SU-DHL-6 (cell line): ENCODE measurements at regions not wholly inside any gene's neighbourhood (a gene's known extent, or its start where the extent isn't known, plus 50 kb on each side); places are given as distances from the start of the nearest gene placed in this dataset.

Experiments
- H2AFZ ChIP-seq: fragments of 200-600 bp; sonication (generic); 2 replicates; pipeline ENCODE4 v1.6.1; 2014; ENCODE audit warnings: low read depth, mild to moderate bottlenecking, moderate library complexity, mixed read lengths, antibody characterized with exemption, low read length; ENCODE audit not compliant: severe bottlenecking
- H3F3A ChIP-seq: fragments of 200-600 bp; shearing (Covaris generic); 2 replicates; pipeline ENCODE4 v1.6.0; 2016; ENCODE audit warnings: antibody characterized with exemption, mild to moderate bottlenecking; ENCODE audit not compliant: insufficient read depth
- H3K27ac ChIP-seq: fragments of 200-600 bp; sonication (generic); 2 replicates; pipeline ENCODE4 v1.5.1; 2016; ENCODE audit warnings: low read depth, mild to moderate bottlenecking, low read length, moderate library complexity, mixed read lengths
- H3K27me3 ChIP-seq: fragments of 200-600 bp; sonication (generic), shearing (Covaris generic); 2 replicates; pipeline ENCODE4 v1.6.0; 2014; ENCODE audit warnings: mild to moderate bottlenecking, low read length
- H3K36me3 ChIP-seq: fragments of 200-600 bp; sonication (generic); 2 replicates; pipeline ENCODE4 v1.6.1; 2014; ENCODE audit warnings: mild to moderate bottlenecking, low read length, mixed read lengths
- H3K4me2 ChIP-seq: fragments of 300-600, 200-600 bp; shearing (Covaris generic), sonication (generic); 2 replicates; pipeline ENCODE4 v1.6.0; 2014; ENCODE audit warnings: low read length, low read depth, mild to moderate bottlenecking; ENCODE audit not compliant: poor library complexity, severe bottlenecking
- H3K4me3 ChIP-seq: fragments of 200-600 bp; sonication (generic); 2 replicates; pipeline ENCODE4 v1.5.1; 2014; ENCODE audit warnings: antibody characterized with exemption, low read length, mild to moderate bottlenecking, mixed read lengths; ENCODE audit not compliant: insufficient read depth, poor library complexity, severe bottlenecking
- H3K79me2 ChIP-seq: fragments of 200-600 bp; sonication (generic); 2 replicates; pipeline ENCODE4 v1.6.1; 2014; ENCODE audit warnings: mild to moderate bottlenecking, low read length, moderate library complexity; ENCODE audit not compliant: insufficient read depth
- H3K9ac ChIP-seq: fragments of 200-600 bp; sonication (generic); 2 replicates; pipeline ENCODE4 v1.7.0; 2014; ENCODE audit warnings: mild to moderate bottlenecking, low read length
- H3K9me2 ChIP-seq: fragments of 200-600 bp; sonication (generic); replicated peaks from 2 replicates; pipeline ENCODE4 v1.6.1; 2014; ENCODE audit warnings: low read length; ENCODE audit not compliant: insufficient read depth
- H3K9me3 ChIP-seq: fragments of 200-600 bp; sonication (generic); 2 replicates; pipeline ENCODE4 v1.6.1; 2014; ENCODE audit warnings: low read length, mixed read lengths; ENCODE audit not compliant: insufficient read depth
- H4K20me1 ChIP-seq: fragments of 200-600 bp; sonication (generic); 2 replicates; pipeline ENCODE4 v1.6.1; 2014; ENCODE audit warnings: low read depth, mild to moderate bottlenecking, antibody characterized with exemption, low read length, moderate library complexity, mixed read lengths
- EZH2phosphoT487 ChIP-seq: fragments of 200-600 bp; sonication (generic), shearing (Covaris generic); conservative IDR thresholded peaks from 2 replicates; pipeline ENCODE4 v1.6.1; 2018; ENCODE audit warnings: mild to moderate bottlenecking, antibody characterized with exemption, low read length, moderate library complexity, mixed read lengths
- TF ChIP-seq, protein P1 (sequence below): fragments of 200-600 bp; sonication (generic); IDR thresholded peaks from one replicate; pipeline ENCODE4 v1.5.1; 2017; ENCODE audit warnings: antibody characterized with exemption, mild to moderate bottlenecking, low read length, moderate library complexity; ENCODE audit not compliant: insufficient read depth, poor library complexity, severe bottlenecking

DNA sequence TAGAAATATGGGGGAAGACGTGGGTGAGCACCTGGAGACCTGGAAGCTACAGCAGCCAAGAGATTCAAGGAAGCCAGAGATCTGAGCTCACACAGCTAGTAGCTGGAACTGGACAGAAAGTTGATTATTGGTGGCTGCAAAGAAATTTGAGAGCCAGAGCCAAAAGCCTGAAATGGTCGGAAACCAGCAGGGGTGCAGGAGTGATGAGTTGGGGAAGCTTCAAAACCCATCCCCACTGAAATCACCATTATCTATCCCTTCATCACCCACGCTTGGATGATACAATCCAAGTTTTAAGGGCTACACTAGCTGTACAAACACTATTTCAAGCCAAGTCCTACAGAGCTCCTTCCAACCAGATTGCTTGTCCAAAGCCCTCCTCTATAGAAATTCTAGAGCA is 296.1 kb upstream of the NEBL start:
- H3K4me2 ChIP-seq, result no peak overlapping the region
- H3K27me3 ChIP-seq, result no peaks in the 10 kb centered on the region
- no peak for TF ChIP-seq EZH2phosphoT487
- TF ChIP-seq, protein P1, sequence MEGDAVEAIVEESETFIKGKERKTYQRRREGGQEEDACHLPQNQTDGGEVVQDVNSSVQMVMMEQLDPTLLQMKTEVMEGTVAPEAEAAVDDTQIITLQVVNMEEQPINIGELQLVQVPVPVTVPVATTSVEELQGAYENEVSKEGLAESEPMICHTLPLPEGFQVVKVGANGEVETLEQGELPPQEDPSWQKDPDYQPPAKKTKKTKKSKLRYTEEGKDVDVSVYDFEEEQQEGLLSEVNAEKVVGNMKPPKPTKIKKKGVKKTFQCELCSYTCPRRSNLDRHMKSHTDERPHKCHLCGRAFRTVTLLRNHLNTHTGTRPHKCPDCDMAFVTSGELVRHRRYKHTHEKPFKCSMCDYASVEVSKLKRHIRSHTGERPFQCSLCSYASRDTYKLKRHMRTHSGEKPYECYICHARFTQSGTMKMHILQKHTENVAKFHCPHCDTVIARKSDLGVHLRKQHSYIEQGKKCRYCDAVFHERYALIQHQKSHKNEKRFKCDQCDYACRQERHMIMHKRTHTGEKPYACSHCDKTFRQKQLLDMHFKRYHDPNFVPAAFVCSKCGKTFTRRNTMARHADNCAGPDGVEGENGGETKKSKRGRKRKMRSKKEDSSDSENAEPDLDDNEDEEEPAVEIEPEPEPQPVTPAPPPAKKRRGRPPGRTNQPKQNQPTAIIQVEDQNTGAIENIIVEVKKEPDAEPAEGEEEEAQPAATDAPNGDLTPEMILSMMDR, result no peak
- no peak overlapping the region for H2AFZ ChIP-seq
- no peaks in the 10 kb centered on the region for H3F3A ChIP-seq
- no peak overlapping the region for H3K4me3 ChIP-seq
- H3K79me2 ChIP-seq, result no peaks in the 10 kb centered on the region
- no peak overlapping the region for H3K9ac ChIP-seq
- H3K9me2 ChIP-seq, result no peaks in the 10 kb centered on the region
- H3K27ac ChIP-seq, result no peak overlapping the region
- no peaks in the 10 kb centered on the region for H4K20me1 ChIP-seq
- H3K36me3 ChIP-seq, result no peaks in the 10 kb centered on the region
- H3K9me3 ChIP-seq, result no peaks in the 10 kb centered on the region

DNA sequence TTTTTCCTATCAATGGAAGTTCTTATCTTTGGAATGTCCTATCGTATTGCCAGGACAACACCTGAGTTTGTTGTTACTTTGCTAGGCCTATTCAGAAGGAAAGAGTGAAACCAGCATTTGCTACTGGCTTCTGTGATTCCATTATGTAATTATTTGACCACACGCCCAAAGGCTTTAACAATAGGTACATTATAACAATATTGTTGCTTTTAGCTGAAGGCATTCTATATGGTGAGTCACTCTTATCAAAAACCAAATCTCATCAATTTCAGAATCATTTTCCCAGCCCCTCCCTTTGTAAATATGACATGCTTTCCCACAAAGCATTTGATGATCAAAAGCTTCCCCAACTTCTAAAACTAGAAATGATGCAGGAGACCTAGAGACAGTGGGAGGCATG is 294.4 kb upstream of the NEBL start:
- no peaks in the 10 kb centered on the region for H3F3A ChIP-seq
- H3K36me3 ChIP-seq, result no peaks in the 10 kb centered on the region
- H3K9ac ChIP-seq, result no peak overlapping the region
- H3K9me3 ChIP-seq, result no peaks in the 10 kb centered on the region
- H4K20me1 ChIP-seq, result no peaks in the 10 kb centered on the region
- H3K4me2 ChIP-seq, result no peak overlapping the region
- no peak overlapping the region for H2AFZ ChIP-seq
- no peak for TF ChIP-seq EZH2phosphoT487
- TF ChIP-seq, protein P1, result no peak
- no peaks in the 10 kb centered on the region for H3K9me2 ChIP-seq
- no peaks in the 10 kb centered on the region for H3K27me3 ChIP-seq
- no peak overlapping the region for H3K4me3 ChIP-seq
- no peak overlapping the region for H3K27ac ChIP-seq
- H3K79me2 ChIP-seq, result no peaks in the 10 kb centered on the region

DNA sequence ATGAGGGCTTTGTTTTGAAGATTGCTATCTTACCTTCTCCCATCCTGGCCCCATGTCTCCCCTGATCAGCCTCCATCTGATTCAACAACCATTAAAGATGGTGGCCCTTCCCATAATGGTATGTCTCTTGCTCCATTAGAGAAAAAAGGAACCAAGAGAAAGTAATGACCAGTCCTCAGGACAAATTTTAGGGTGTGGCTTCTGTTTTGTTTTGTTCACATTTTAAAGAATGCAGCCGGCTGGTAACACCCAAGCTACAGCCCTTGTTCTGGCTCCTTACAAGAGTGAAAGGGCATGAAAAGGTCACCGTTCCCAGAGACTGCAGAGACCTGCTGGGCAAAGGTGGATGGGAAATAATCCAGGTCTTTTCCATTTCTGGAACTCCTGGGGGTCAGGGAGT is 287.9 kb upstream of the NEBL start:
- no peaks in the 10 kb centered on the region for H3F3A ChIP-seq
- H3K4me3 ChIP-seq, result no peak overlapping the region
- H3K79me2 ChIP-seq, result no peaks in the 10 kb centered on the region
- H3K27me3 ChIP-seq, result no peaks in the 10 kb centered on the region
- H2AFZ ChIP-seq, result no peak overlapping the region
- H3K9me3 ChIP-seq, result no peaks in the 10 kb centered on the region
- H4K20me1 ChIP-seq, result no peaks in the 10 kb centered on the region
- no peak overlapping the region for H3K9ac ChIP-seq
- H3K4me2 ChIP-seq, result no peak overlapping the region
- no peaks in the 10 kb centered on the region for H3K9me2 ChIP-seq
- H3K27ac ChIP-seq, result no peak overlapping the region
- no peak for TF ChIP-seq EZH2phosphoT487
- TF ChIP-seq, protein P1, result no peak
- H3K36me3 ChIP-seq, result no peaks in the 10 kb centered on the region

DNA sequence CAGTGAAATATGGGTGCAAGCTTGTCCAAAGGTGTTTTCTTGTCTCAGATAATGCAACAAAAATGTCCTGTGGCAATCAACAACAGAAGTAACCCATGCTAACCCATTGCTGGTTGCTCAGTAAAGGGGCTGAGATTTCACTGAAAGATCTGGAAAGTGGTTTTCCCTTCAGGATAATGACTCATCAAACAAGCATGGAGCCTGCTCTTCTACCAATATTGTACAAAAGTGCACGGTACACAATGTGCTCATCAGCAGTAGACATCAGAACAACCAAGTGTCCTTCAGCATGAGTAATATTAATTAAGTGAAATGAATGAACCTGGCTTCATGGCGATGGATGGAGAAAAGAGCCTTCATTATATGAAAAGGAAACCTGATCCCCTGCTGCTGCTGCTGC is 287.1 kb upstream of the NEBL start:
- TF ChIP-seq, protein P1, result no peak
- no peak for TF ChIP-seq EZH2phosphoT487
- no peak overlapping the region for H3K9ac ChIP-seq
- no peak overlapping the region for H3K27ac ChIP-seq
- no peak overlapping the region for H2AFZ ChIP-seq
- no peaks in the 10 kb centered on the region for H3K27me3 ChIP-seq
- no peaks in the 10 kb centered on the region for H3K36me3 ChIP-seq
- H3K9me3 ChIP-seq, result no peaks in the 10 kb centered on the region
- no peaks in the 10 kb centered on the region for H3F3A ChIP-seq
- no peaks in the 10 kb centered on the region for H3K9me2 ChIP-seq
- H3K4me2 ChIP-seq, result no peak overlapping the region
- H4K20me1 ChIP-seq, result no peaks in the 10 kb centered on the region
- H3K4me3 ChIP-seq, result no peak overlapping the region
- no peaks in the 10 kb centered on the region for H3K79me2 ChIP-seq
